ENCODE measurements at regions not wholly inside any gene's neighbourhood (a gene's known extent, or its start where the extent isn't known, plus 50 kb on each side); places are given as distances from the start of the nearest gene placed in this dataset.

- no peak for TF ChIP-seq CTCF (IDR thresholded peaks at IDR 0.05; ENCODE audit: low read depth, low read length, poor library complexity, severe bottlenecking)
- no peak for TF ChIP-seq EZH2phosphoT487 (IDR thresholded peaks at IDR 0.05; ENCODE audit: borderline replicate concordance, low read length)
Observed at GRCh38 chr5:143671021-143671420, 140.9 kb upstream of the HMHB1 start.

Measured in DOHH2 (cell line).